ENCODE measurements at regions not wholly inside any gene's neighbourhood (a gene's known extent, or its start where the extent isn't known, plus 50 kb on each side); places are given as distances from the start of the nearest gene placed in this dataset.

- H3K9me3 ChIP-seq = no peaks in the 10 kb centered on the region
- DNase-seq = no peak
- H3K36me3 ChIP-seq = no peaks in the 10 kb centered on the region
- intact Hi-C loops (cut with DNase I; ENCODE audit: low total_unique reads) (no loop called here), in situ Hi-C loops (cut with MboI; ENCODE audit: low sequenced_read_pairs in 4 of 4) (no loop called here)
- TF ChIP-seq CTCF (IDR thresholded peaks at IDR 0.05 in 4 of 5, conservative IDR thresholded peaks at IDR 0.05 in 1 of 5) (no peak), POLR2A (IDR thresholded peaks at IDR 0.05) (no peak)
- no peak for ATAC-seq
- no peak overlapping the region for H3K27ac ChIP-seq
- no peak overlapping the region for H3K4me3 ChIP-seq
- H3K4me1 ChIP-seq = no peaks in the 10 kb centered on the region
- no peaks in the 10 kb centered on the region for H3K27me3 ChIP-seq
Observed at GRCh38 chr6:137783710-137784109, 83.3 kb upstream of the TNFAIP3 start.

- TF ChIP-seq CTCF (IDR thresholded peaks at IDR 0.05 in 4 of 5, conservative IDR thresholded peaks at IDR 0.05 in 1 of 5) (no peak), POLR2A (IDR thresholded peaks at IDR 0.05) (no peak)
- Histone ChIP-seq H3K4me1 (no peaks in the 10 kb centered on the region), H3K36me3 (no peaks in the 10 kb centered on the region), H3K27me3 (no peaks in the 10 kb centered on the region), H3K27ac (no peak overlapping the region), H3K9me3 (no peaks in the 10 kb centered on the region), H3K4me3 (no peak overlapping the region)
- intact Hi-C loops (cut with DNase I; ENCODE audit: low total_unique reads) (no loop called here), in situ Hi-C loops (cut with MboI; ENCODE audit: low sequenced_read_pairs in 4 of 4) (no loop called here)
- ATAC-seq (no peak), DNase-seq (no peak)
Observed at GRCh38 chr6:137784583-137784982, 82.5 kb upstream of the TNFAIP3 start.

GRCh38 chr6:137787016-137787415 lies 80.0 kb upstream of the TNFAIP3 start:
- DNase-seq (no peak), ATAC-seq (no peak)
- H3K4me1 ChIP-seq = peaks cover 0 to 3% of the 10 kb centered on the region in 2 donors
- H3K9me3 ChIP-seq = no peaks in the 10 kb centered on the region
- no peak for TF ChIP-seq CTCF (IDR thresholded peaks at IDR 0.05 in 4 of 5, conservative IDR thresholded peaks at IDR 0.05 in 1 of 5)
- TF ChIP-seq POLR2A (IDR thresholded peaks at IDR 0.05) = no peak
- intact Hi-C loops (cut with DNase I; ENCODE audit: low total_unique reads) (no loop called here), in situ Hi-C loops (cut with MboI; ENCODE audit: low sequenced_read_pairs in 4 of 4) (no loop called here)
- no peak overlapping the region for H3K4me3 ChIP-seq
- no peaks in the 10 kb centered on the region for H3K27me3 ChIP-seq
- no peak overlapping the region for H3K27ac ChIP-seq
- no peaks in the 10 kb centered on the region for H3K36me3 ChIP-seq

- Histone ChIP-seq H3K4me1 (peaks cover 0 to 3% of the 10 kb centered on the region in 2 donors), H3K4me3 (no peak overlapping the region)
Observed at GRCh38 chr6:137788248-137788647, 78.8 kb upstream of the TNFAIP3 start.

More at GRCh38 chr6:137788248-137788647, 78.8 kb upstream of the TNFAIP3 start:
- no peak for TF ChIP-seq CTCF (IDR thresholded peaks at IDR 0.05 in 4 of 5, conservative IDR thresholded peaks at IDR 0.05 in 1 of 5)
- intact Hi-C loops (cut with DNase I; ENCODE audit: low total_unique reads) (no loop called here), in situ Hi-C loops (cut with MboI; ENCODE audit: low sequenced_read_pairs in 4 of 4) (no loop called here)
- H3K27ac ChIP-seq = no peak overlapping the region
- ATAC-seq = no peak
- DNase-seq = no peak
- H3K36me3 ChIP-seq = no peaks in the 10 kb centered on the region
- no peaks in the 10 kb centered on the region for H3K9me3 ChIP-seq
- no peaks in the 10 kb centered on the region for H3K27me3 ChIP-seq
